ENCODE measurements at regions not wholly inside any gene's neighbourhood (a gene's known extent, or its start where the extent isn't known, plus 50 kb on each side); places are given as distances from the start of the nearest gene placed in this dataset.

DNA sequence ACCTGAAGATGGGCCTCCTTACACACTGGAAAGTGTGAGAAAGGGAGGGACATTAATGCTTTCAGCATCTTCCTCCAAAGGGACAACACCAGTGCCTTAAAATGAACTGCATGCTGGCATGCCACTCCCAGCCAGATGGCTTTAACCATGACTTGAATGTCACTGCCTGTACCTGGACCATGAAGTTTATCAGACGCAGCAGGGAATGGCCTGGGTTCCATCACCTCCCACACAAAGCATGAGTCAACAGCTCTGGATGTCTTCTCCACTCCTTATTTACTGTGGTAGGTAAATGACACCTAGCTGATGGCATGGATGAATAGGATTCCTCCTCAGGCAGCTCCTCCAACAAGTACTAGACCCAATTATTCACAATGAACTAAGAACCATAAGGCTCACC, 645.6 kb downstream of the SOX5 start:
- POLR2A ChIA-PET: no interaction called here
- Histone ChIP-seq H3K79me2 (ENCODE audit: control insufficient read depth, insufficient read depth, low read length) (no peaks in the 10 kb centered on the region), H2AFZ (ENCODE audit: insufficient read depth, low read depth, low read length, poor library complexity, severe bottlenecking) (no peak overlapping the region), H3K4me2 (replicated peaks; ENCODE audit: low read depth, low read length, poor library complexity, severe bottlenecking) (no peak overlapping the region), H3K27ac (ENCODE audit: low read length in 2 of 2) (no peak overlapping the region), H3K4me3 (ENCODE audit: control extremely low read depth in 1 of 5, extremely low read depth in 1 of 5, insufficient read depth in 1 of 5, low read depth in 2 of 5, low read length in 4 of 5) (no peak overlapping the region), H3K36me3 (replicated peaks in 1 of 2; ENCODE audit: control extremely low read depth in 1 of 2, control insufficient read depth in 1 of 2, extremely low read depth in 1 of 2, insufficient read depth in 2 of 2, low read length in 1 of 2) (no peaks in the 10 kb centered on the region), H3K27me3 (replicated peaks in 1 of 4; ENCODE audit: control extremely low read depth in 1 of 4, control insufficient read depth in 3 of 4, insufficient read depth in 4 of 4, low read length in 3 of 4) (no peaks in the 10 kb centered on the region), H3K4me1 (ENCODE audit: control insufficient read depth in 2 of 2, insufficient read depth in 2 of 2, low read length in 2 of 2) (no peaks in the 10 kb centered on the region), H3K9me3 (ENCODE audit: control extremely low read depth in 1 of 3, control insufficient read depth in 2 of 3, insufficient read depth in 1 of 3, low read length in 2 of 3) (no peaks in the 10 kb centered on the region), H3K9ac (ENCODE audit: low read length) (no peak overlapping the region), H4K20me1 (ENCODE audit: control insufficient read depth, insufficient read depth, low read length, poor library complexity, severe bottlenecking) (no peaks in the 10 kb centered on the region)
- no peak for ATAC-seq (ENCODE audit: low read depth)
- Mint-ChIP-seq H3K27me3 (no peaks in the 10 kb centered on the region), H3K4me3 (no peak overlapping the region), H3K27ac (no peak overlapping the region), H3K4me1 (no peaks in the 10 kb centered on the region), H3K9me3 (ENCODE audit: insufficient read depth) (no peaks in the 10 kb centered on the region)
- CTCF ChIA-PET: no interaction called here
- DNase-seq: no peak
- intact Hi-C loops (cut with micrococcal nuclease): no loop called here
- WGBS (ENCODE audit: insufficient coverage): no CpG with 5 or more reads among the region's 1 CpG
- TF ChIP-seq EZH2 (IDR thresholded peaks at IDR 0.05; ENCODE audit: borderline replicate concordance, insufficient read depth, low read depth, low read length, poor library complexity, severe bottlenecking): no peak
- TF ChIP-seq, protein P1, sequence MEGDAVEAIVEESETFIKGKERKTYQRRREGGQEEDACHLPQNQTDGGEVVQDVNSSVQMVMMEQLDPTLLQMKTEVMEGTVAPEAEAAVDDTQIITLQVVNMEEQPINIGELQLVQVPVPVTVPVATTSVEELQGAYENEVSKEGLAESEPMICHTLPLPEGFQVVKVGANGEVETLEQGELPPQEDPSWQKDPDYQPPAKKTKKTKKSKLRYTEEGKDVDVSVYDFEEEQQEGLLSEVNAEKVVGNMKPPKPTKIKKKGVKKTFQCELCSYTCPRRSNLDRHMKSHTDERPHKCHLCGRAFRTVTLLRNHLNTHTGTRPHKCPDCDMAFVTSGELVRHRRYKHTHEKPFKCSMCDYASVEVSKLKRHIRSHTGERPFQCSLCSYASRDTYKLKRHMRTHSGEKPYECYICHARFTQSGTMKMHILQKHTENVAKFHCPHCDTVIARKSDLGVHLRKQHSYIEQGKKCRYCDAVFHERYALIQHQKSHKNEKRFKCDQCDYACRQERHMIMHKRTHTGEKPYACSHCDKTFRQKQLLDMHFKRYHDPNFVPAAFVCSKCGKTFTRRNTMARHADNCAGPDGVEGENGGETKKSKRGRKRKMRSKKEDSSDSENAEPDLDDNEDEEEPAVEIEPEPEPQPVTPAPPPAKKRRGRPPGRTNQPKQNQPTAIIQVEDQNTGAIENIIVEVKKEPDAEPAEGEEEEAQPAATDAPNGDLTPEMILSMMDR (IDR thresholded peaks at IDR 0.05): no peak

DNA sequence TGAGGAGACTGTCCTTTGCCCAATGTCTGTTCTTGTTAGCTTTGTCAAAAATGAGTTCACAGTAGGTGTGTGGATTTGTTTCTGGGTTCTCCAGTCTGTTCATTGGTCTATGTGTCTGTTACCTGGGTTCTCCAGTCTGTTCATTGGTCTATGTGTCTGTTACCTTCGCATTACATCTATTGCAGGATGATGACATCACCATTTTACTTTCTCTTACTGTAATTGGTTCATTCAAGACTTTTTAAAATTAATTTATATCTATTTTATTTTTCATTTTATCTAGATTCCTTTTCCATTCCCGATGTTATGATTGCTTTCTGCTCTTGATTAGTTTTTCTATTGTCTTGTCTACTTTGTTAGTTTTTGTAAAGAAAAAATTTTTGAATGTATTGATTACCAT, 615.5 kb downstream of the SOX5 start:
- H3K4me1 ChIP-seq (ENCODE audit: control insufficient read depth in 2 of 2, insufficient read depth in 2 of 2, low read length in 2 of 2): no peaks in the 10 kb centered on the region
- ChIA-PET POLR2A (no interaction called here), CTCF (no interaction called here)
- no peaks in the 10 kb centered on the region for H3K9me3 ChIP-seq (ENCODE audit: control extremely low read depth in 1 of 3, control insufficient read depth in 2 of 3, insufficient read depth in 1 of 3, low read length in 2 of 3)
- ATAC-seq (ENCODE audit: low read depth): no peak
- Mint-ChIP-seq H3K27ac (no peak overlapping the region), H3K4me3 (no peak overlapping the region), H3K27me3 (no peaks in the 10 kb centered on the region), H3K4me1 (no peaks in the 10 kb centered on the region), H3K9me3 (ENCODE audit: insufficient read depth) (no peaks in the 10 kb centered on the region)
- no peak overlapping the region for H3K4me3 ChIP-seq (ENCODE audit: control extremely low read depth in 1 of 5, extremely low read depth in 1 of 5, insufficient read depth in 1 of 5, low read depth in 2 of 5, low read length in 4 of 5)
- WGBS (ENCODE audit: insufficient coverage): no CpG with 5 or more reads among the region's 2 CpGs
- H3K27me3 ChIP-seq (replicated peaks in 1 of 4; ENCODE audit: control extremely low read depth in 1 of 4, control insufficient read depth in 3 of 4, insufficient read depth in 4 of 4, low read length in 3 of 4): no peaks in the 10 kb centered on the region
- H3K9ac ChIP-seq (ENCODE audit: low read length): no peak overlapping the region
- H3K4me2 ChIP-seq (replicated peaks; ENCODE audit: low read depth, low read length, poor library complexity, severe bottlenecking): no peak overlapping the region
- no peaks in the 10 kb centered on the region for H3K36me3 ChIP-seq (replicated peaks in 1 of 2; ENCODE audit: control extremely low read depth in 1 of 2, control insufficient read depth in 1 of 2, extremely low read depth in 1 of 2, insufficient read depth in 2 of 2, low read length in 1 of 2)
- no peak overlapping the region for H3K27ac ChIP-seq (ENCODE audit: low read length in 2 of 2)
- H4K20me1 ChIP-seq (ENCODE audit: control insufficient read depth, insufficient read depth, low read length, poor library complexity, severe bottlenecking): no peaks in the 10 kb centered on the region
- intact Hi-C loops (cut with micrococcal nuclease): no loop called here
- no peak for DNase-seq
- no peak for TF ChIP-seq EZH2 (IDR thresholded peaks at IDR 0.05; ENCODE audit: borderline replicate concordance, insufficient read depth, low read depth, low read length, poor library complexity, severe bottlenecking)
- TF ChIP-seq, protein P1 (IDR thresholded peaks at IDR 0.05): no peak
- no peak overlapping the region for H2AFZ ChIP-seq (ENCODE audit: insufficient read depth, low read depth, low read length, poor library complexity, severe bottlenecking)
- no peaks in the 10 kb centered on the region for H3K79me2 ChIP-seq (ENCODE audit: control insufficient read depth, insufficient read depth, low read length)

Data from B cell (primary cell).